ENCODE measurements at regions not wholly inside any gene's neighbourhood (a gene's known extent, or its start where the extent isn't known, plus 50 kb on each side); places are given as distances from the start of the nearest gene placed in this dataset.

DNA sequence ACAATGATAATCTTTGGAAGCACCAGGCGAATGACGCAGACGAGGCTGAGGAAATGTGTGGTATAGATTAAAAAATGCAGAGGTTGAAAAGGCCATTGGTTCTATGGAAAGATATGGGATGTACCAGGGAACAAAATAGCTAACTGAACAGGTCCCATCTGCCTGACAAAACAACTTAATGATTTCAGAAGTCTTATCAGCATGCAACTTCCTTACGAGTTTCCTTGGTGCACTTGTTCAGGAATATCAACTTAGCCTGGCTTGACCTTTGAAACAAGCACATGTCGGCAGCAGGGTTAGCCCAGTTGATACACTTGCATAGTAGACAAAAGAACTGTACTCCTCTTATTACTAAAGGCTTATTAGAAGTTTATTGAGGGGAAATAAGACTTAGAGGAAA lies 90.9 kb upstream of the CDH11 start:
- no peak for DNase-seq (ENCODE audit: low read depth)

DNA sequence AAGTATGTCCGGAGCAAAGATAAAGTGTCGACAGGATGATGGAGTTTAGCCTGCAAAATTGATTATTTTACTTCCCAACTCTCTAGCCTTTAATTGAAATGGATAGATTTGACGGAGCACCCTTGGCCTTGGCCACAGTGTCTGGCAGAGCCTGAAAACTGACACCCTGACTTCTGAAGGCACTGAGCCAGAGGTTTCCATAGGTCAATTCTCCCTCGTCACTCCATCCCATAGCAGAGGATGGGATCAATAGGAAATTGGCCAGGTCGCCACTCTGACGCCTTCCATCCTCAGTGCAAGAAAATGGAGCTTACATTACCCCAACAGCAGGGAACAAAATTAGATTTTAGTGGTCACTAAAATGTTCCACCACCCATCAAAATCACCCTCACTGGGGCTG lies 90.4 kb upstream of the CDH11 start:
- no peak for DNase-seq (ENCODE audit: low read depth)

DNA sequence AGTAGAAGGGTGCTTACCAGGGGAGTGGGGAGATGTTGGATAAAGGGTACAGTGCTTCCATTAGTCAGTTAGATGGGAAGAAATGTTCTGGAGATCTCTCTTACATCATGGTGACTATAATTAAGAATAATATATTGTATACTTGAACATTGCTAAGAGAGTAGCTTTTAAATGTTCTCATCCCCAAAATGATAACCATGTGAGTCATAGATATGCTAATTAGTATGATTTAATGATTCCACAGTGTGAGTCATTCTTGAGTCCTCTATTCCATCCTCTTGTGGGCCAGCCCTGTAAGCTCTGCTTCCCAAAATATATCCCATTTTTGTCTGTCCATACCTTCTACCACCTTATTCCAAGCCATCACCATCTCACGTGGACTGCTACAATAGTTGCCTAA lies 80.6 kb upstream of the CDH11 start:
- no peak for DNase-seq (ENCODE audit: low read depth)

DNA sequence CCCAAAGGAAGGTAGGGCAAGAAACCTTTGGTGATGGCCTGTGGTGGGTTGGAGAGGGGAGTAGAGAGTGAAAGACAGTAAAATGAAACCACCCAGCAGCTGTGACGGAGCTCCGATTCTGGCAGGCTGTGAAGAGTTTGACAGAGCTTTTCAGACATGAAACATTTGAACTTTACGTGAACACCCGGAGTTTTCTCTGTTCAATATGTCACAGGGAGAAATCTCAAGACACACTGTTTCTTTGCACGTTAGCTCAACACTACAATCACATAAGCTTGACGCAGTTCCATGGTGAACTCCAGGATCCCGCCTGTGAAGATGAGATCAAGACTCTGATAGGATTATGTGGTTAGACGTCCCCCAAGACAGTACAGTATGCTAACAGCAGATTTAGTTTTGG lies 79.6 kb upstream of the CDH11 start:
- DNase-seq (ENCODE audit: low read depth) = no peak

DNA sequence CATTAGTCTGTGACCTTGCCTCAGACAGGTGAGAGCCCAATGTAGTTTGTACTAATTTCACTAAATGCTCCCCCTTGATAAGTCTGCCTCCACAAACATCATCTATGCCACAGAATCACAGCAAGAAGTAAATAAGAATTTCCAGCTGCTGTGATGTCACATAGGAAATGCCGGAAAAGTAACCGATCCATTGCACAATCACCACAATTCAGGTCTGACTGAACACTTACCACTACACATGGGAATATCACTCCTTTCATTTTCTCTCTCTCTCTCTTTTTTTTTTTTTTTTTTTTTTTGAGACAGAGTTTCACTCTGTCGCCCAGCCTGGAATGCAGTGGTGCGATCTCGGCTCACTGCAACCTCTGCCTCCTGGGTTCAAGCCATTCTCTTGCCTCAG lies 79.0 kb upstream of the CDH11 start:
- DNase-seq (ENCODE audit: low read depth) = no peak

DNA sequence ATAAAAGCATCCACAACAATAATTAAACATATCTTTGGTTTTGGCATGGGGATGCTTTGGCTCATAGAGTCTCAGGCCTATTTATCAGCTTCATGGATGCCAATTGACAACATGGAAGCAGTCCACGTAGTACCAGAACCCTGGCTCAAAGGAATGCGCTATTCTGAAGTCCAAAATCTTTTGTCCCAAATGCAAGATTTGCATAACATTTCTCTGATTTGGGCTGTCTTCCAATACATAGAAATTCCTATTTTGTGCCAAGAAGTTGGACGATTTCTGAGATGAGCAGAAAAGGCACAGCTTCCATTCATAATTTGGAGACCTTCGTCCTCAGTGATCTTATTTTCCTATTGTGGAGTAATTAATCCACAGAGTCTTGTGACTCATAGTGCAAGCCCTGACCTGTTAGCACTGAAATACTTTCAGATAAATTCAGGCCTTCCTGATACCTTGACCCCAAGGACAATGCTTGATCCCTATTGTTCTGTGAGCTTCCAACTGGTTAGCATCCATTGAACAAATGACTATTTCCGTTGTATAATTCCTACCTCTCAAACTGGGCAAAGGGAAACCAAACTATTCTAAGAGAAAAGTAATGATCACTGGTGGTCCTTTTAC lies 78.4 kb upstream of the CDH11 start:
- no peak for DNase-seq (ENCODE audit: low read depth)

DNA sequence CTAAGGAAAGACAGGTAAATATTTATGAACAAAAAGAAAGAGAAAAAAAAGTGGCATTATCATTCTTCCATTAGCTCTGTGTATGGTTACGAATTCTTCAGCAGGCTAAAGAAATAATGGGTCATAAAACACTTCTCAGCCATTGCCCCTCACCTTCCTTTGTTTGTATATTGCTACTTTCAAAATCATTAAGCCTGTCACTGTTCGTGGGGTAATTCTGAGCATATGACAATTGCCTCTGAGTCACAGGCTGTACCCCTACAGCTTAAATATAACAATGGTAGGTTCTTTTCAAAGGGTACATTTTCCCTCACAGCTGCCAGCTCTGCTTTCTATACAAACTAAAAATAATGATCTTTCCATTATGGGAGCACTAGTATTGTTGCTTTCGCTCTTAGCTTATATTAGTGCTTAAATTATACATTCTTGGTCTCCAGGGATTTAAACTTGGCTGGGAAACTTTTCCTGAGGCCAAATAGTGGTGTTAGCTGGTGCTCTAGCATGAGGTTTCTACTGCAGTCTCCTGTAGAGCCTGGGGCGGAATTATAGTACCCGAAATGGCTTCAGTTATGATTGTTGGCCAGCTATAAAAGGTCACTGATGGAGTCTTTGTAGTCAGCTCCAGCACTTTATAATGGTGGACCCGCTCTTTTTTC lies 74.7 kb upstream of the CDH11 start:
- DNase-seq (ENCODE audit: low read depth) = no peak

DNA sequence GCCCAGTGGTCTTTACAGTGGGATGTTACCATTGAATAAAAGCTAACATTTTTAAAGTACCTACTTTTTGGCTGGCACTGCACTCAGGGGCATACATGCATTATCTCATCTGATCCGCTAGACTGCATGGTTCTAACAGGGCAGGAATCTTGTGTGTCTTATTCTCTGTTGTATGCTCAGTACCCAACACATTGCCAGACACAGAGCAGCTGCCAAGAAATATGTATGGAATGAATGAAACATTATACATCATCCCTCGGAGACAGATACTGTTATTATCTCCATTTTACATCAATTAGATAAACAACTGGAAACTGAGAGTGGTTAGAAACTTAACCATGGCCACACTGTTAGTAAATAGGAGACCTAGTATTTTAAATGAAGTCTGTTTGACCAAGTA lies 74.1 kb upstream of the CDH11 start:
- no peak for DNase-seq (ENCODE audit: low read depth)

DNA sequence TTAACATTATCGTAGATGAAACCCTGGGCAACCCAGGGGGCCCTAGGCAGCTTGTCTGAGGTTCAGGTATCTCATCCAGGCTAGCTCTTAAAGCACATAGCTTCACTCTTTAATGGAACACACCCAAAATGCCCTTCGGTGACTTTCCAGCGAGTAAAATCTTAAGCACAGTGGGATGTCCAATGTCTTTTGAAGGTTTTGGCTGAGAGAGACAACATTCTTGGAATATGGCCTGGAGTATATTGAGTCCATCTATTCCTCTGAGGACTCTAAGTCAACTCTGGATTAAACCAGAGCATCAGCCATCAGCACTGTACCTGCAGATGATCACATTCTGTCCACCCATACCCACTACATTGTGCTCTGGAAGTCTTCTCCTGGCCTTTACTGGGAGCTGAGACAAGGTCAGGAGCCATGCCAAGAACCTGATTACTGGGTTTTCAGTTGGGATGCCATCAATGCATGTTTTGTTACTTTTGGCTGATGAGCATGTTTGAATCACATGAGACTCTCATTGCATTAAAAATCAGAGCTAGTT lies 63.4 kb upstream of the CDH11 start:
- DNase-seq (ENCODE audit: low read depth) = no peak

DNA sequence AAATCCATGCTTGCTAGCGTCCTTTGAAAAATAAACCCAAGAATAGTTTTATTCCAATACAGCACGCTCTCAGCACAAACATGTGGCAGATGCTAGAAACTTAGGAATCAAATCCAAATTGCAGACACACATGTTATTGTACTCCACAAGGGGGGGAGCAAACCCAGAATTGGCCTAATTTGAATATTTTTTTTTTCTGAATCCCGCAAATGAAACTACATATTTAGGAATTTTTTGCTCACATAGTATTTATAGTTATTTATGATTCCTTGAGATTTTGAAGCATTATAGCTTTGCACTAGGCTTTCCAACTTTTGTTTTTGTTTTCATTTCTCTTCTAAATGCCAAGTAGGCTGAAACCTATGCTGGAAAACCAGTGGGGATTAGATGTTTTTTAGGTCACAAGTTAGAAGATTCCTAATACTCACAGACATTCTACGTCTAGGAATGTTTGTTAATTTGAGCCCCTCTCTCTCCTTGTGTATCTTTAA lies 59.3 kb upstream of the CDH11 start:
- DNase-seq (ENCODE audit: low read depth) = no peak

DNA sequence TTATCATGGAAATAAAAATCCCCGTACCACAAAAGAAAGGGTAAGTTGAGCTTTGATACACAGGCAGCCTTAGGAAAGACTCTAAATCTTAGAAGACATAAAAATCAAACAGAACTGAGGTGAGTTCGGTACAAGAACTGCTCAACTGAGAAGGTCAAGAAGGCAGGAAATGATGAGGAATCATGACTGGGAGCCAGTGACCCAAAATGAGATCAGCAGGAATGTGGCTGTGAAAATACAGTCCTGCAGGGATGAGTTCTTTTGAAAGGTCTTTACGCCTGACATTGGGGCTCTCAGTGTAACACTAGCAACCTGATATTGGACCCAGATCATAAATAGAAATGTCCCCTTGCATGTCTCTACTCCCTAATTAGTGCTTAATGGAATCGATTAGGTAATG lies 56.3 kb upstream of the CDH11 start:
- DNase-seq (ENCODE audit: low read depth) = no peak

DNA sequence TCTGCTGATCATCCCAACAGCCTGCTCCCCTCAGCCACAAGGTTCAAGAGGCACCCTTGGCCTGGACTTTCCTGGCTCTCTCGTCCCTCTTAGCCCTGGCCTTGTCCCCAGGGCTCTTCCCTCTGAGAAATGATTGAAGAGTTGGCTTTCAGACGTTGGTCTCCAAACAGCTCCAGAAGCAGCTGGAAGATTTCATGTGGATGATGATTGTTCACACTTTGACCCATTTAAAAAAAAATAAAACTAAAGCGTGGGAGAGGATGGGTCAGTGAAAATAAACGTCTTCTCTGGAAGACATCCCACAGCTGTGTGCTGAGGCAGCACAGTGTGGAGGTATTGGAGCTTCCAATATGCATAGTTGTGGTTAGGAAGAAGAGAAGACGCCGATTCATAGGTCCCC lies 54.7 kb upstream of the CDH11 start:
- DNase-seq (ENCODE audit: low read depth) = no peak

DNA sequence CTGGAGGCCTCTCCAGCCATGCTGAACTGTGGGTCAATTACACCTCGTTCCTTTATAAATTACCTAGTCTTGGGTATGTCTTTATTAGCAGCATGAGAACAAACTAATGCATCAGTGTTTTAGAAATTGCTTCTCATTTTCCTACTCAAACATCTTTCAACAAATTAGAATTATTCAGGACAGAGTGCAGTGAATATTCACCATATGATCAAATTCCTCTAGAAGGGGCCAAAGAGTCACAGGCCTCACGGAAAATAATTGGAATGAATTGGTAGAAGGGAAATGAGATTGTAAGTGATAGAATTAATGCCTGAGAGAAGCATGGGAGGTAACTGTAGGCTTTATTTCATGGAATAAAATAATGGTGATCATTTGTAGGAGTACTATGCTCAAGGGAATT lies 50.5 kb upstream of the CDH11 start:
- DNase-seq (ENCODE audit: low read depth) = no peak
